Inflammatory macrophage treated with lipopolysaccharide for 1 hour (primary cell): ENCODE measurements at regions not wholly inside any gene's neighbourhood (a gene's known extent, or its start where the extent isn't known, plus 50 kb on each side); places are given as distances from the start of the nearest gene placed in this dataset.
"Not testable (repeated sequence)": the region's sequence is repeated elsewhere in the genome, so short reads cannot be mapped to it uniquely, and the experiment has no call there.

Source experiments
- DNase-seq, 2 donors: peaks; one replicate each; pipeline ENCODE4 v3.0.0-alpha.2; 2020 to 2022

- no peak for DNase-seq
Observed at GRCh38 chr6:165770397-165771082, 107.5 kb upstream of the PDE10A start.

- no peak for DNase-seq
Observed at GRCh38 chr6:165769884-165770283, 106.8 kb upstream of the PDE10A start.

DNA sequence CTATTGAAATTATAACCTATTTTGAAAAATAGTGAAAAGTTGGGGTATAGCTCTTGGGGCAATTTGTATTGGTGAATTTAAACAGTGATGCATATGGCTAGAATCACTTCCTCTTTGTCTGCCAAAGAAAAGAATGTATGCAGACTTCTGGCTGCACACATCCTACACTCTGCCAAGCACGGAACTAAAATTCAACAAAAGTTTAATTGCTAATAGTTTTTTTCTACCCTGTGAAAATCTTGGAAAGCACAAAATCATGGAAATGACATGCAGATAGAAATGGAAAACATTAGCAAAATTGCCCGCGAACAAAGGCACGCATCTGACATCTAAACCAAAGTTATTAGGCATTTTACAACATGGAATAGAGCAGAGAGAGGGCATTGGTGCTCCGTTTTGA is 106.4 kb upstream of the PDE10A start:
- no peak for DNase-seq

GRCh38 chr6:165768961-165769360 is 105.9 kb upstream of the PDE10A start:
- no peak for DNase-seq

GRCh38 chr6:165767228-165767627 is 104.2 kb upstream of the PDE10A start:
- no peak for DNase-seq

DNA sequence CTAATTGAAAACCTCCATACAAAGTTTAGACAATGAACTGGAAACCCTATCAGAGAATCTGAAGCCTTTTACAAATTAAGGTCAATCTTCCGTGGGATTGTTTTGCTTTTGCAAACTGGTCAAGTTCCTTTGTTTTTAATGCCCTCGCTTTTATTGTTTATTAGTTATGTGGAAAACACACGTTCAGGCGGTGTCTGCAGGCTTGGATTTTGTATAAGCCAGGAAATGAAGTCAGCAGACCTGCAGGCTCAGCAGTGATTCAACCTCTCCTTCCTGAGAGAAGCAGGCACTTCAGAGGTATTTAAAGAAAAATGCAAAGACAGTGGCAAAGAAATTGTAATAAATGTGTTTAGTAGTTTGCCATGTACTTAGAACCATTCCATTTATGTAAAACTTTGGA is 103.4 kb upstream of the PDE10A start:
- DNase-seq = no peak

- DNase-seq = no peak
Observed at GRCh38 chr6:165766026-165766425, 103.0 kb upstream of the PDE10A start.

- DNase-seq = not testable (repeated sequence)
Observed at GRCh38 chr6:165765256-165765655, 102.2 kb upstream of the PDE10A start.

DNA sequence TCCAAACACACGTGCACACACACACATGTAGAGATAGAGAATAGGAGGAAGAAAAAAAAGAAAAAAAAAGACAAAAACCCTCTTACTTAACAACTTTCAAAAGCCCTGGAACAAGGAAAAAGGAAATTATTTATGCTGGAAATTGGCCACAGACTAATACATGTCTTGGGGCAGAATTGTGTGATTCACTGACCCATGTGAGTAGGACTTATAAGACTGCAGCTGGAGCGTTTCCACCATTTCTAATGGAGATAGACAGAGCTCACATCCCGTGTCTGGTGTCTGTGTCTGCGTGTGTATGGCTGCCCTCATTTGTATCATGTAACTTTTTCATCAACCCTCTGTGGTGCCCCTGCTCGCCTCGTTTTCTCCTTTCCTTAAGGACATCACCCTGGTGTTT is 99.8 kb upstream of the PDE10A start:
- DNase-seq = no peak

GRCh38 chr6:165762125-165762524 is 99.1 kb upstream of the PDE10A start:
- DNase-seq = no peak

DNA sequence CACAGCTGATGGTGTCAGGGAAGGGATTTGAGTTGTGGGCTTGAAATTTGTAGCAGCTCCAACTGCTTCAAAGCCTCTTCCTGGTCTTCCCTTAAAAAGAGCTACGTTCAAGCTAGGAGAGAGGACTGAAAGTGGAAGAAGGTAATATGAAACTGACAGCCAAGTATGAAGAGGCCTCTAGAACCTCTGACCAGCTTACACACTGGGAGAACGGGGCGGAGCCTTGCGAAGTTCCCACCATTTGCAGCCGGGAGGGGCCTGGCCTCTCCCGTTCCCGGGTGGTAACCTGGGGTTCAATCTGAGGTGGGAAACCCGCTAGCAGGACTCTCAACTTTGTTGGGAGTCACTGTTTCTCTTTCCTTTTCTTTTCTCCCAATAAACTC is 97.8 kb upstream of the PDE10A start:
- no peak for DNase-seq

GRCh38 chr6:165760126-165760802 is 97.2 kb upstream of the PDE10A start:
- no peak for DNase-seq

DNA sequence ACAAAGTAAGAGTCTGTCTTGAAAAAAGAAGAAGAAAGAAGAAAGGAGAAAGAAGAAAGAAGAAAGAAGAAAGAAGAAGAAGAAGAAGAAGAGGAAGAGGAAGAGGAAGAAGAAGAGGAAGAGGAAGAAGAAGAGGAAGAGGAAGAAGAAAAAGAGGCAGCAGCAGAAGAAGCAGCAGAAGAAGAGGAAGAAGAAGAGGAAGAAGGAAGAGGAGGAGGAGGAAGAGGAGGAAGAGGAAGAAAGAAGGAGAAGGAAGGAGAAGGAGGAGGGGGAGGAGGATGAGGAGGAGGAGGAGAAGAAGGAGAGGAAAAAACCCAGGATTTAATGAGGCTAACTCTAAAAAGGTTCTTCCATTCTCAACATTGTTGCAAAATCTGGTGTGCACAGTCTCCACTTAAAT is 95.4 kb upstream of the PDE10A start:
- no peak for DNase-seq

- DNase-seq = no peak
Observed at GRCh38 chr6:165755583-165755982, 92.5 kb upstream of the PDE10A start.

DNA sequence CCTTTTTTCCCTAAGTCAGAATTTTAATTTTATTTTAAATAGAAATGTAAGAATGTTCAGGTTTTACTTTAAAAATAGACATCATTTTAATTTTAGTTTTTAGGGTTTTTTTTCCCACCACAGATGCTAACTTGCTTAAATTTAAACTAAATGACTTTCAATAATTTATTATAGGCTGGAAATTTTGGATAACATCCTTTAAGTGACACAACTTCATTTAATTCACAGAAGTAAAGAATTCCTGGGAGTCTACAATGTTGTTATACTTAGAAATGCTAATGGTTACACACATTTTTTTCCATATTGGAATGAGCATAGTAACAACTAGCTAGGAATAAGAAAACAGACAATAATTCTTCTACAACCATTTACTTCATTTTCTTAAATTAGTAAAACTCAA is 90.5 kb upstream of the PDE10A start:
- DNase-seq = no peak

DNA sequence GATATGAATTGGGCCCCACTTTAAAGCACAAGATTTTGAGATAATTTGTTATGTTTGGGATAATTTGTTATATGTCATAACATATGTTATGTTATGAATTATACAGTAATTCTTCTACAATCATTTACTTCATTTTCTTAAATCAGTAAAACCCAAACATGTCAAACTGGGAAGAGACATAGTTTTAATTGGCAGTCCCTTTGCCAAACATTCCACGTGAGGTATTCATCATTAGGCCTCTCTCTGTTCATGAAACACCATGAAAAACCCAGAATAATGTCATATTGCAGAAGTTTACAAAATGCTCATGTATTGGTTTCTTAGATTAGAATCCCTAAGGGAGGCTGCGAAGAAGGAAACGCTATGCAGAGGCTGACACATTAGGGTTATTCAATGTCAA is 89.4 kb upstream of the PDE10A start:
- no peak for DNase-seq

DNA sequence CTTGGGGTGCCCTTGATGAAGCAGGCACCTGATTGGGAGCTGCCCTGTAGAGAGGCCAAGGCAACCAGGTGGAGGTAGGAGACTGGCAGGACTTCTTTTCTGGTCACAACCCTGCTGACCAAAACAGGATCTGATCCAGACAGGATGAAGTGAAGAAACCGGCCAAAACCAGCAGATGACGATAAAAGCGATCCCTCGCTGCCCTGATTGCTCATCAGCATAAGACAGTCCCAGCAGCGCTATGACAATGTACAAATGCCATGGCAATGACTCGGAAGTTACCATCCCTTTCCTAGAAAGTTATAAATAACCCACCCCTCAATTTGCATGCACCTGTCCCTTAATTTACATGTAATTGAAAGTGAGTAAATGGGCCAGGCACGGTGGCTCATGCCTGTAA is 88.4 kb upstream of the PDE10A start:
- no peak for DNase-seq

DNA sequence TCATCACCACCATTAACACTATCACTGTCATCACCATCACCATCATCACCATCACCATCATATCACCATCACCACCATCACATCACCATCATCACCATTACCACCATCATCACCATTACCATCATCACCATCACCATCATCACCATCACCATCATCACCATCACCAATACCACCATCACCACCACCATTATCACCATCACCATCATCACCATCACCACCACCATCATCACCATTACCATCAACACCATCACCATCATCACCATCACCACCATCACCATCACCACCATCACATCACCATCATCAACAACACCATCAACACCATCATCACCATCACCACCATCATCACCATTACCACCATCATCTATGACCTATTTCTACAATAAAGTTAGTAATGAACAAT is 86.1 kb upstream of the PDE10A start:
- no peak for DNase-seq

GRCh38 chr6:165748390-165748789 is 85.3 kb upstream of the PDE10A start:
- no peak for DNase-seq

GRCh38 chr6:165747963-165748362 is 84.9 kb upstream of the PDE10A start:
- DNase-seq = no peak

- no peak for DNase-seq
Observed at GRCh38 chr6:165746331-165746730, 83.3 kb upstream of the PDE10A start.

GRCh38 chr6:165745492-165745891 is 82.5 kb upstream of the PDE10A start:
- no peak for DNase-seq

DNA sequence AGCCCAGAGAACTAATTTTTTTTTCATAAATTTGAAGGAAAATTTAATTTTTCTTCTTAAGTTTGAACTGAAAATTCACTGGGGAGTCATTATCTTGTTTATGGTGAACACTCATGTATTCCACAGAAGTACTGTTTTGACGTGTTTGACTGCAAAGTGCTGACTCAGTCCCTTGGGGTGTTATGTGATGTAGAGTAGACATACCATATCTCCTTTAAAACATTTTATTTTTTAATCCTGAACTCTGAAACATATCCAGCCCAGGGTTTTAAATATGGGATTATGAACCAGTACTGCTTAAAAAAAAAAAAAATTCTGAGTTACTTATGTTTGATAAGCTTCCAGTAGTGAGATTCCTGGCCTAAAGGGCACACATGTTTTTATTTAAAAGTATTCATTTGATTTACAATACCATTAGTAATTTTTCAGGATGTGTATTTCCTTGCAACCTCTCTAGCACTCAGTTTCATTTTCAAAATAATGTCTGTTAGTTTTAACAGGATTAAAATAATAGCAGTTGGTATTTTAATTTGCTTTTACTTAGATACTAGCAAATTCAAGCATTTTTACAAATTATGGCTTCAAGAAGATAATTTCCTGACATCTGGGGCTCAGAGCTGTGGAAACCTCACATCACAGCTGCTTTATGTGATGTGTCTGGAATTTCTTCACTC is 81.7 kb upstream of the PDE10A start:
- DNase-seq = no peak

DNA sequence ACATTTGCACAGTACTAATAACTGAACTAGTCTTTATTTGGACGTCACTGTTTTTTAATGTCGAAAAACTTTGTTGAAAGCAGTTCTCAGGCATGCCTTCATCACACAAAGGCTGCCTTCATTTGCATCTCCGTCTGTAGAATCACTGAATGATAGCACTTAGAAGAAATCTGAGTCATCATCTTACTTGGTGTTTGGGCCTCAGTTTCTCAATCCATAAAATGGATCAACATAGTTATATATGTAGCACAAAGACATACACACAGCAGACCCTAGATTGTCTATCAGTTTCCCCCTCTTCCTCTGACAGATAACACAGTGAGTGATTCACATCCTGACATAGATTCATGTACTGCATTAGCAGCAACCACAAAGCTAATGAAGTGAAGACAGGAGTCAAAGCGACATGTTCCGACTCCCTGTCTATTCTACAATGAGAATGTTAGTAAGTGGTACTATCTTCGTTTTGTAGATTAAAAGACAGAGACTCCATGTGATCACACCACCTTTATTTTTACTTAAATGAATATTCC is 80.4 kb upstream of the PDE10A start:
- DNase-seq = no peak
